HepG2 (cell line): ENCODE measurements at regions not wholly inside any gene's neighbourhood (a gene's known extent, or its start where the extent isn't known, plus 50 kb on each side); places are given as distances from the start of the nearest gene placed in this dataset.

Experiments used
- ATAC-seq: fragments of 200-7000 bp; cut with Tn5 transposase; 3 replicates; pipeline ENCODE4 v1.9.1; 2020; ENCODE audit warnings: mild to moderate bottlenecking, moderate library complexity
- BruUV-seq: library from RNA; stranded (reverse); fragments of 400-500 nt; replicated peaks from 2 replicates; lab custom pipeline; 2021; lab: Mats Ljungman, UMichigan
- CTCF ChIA-PET: fragments of 300-600 bp; formaldehyde crosslinking; extraction: SDS; loops from one replicate; lab custom pipeline; 2021; ENCODE audit warnings: low total read pairs, inconsistent platforms, low intra/inter-chr PET ratio; lab: Yijun Ruan, JAX
- POLR2A ChIA-PET: fragments of 350-600 bp; sonication (Branson Sonifier 250); formaldehyde crosslinking; loops from one replicate; lab custom pipeline; 2020; ENCODE audit warnings: antibody characterized with exemption, inconsistent platforms; lab: Yijun Ruan, JAX
- DNase-seq: peaks from one replicate; pipeline ENCODE4 v3.0.0-alpha.2; 2015; ENCODE audit warnings: low spot score
- FAIRE-seq: peaks from 3 replicates; lab custom pipeline; 2011; peaks lifted over from hg19 to GRCh38; lab: Jason Lieb, UNC
- H2AFZ ChIP-seq: one replicate; pipeline ENCODE4 v1.6.1; 2011; ENCODE audit warnings: low read length, inconsistent platforms
- H3K27ac ChIP-seq: fragments of 300-600 bp; 3 replicates; pipeline ENCODE4 v1.8.0; 2011; ENCODE audit warnings: mixed run types, mild to moderate bottlenecking, mixed read lengths, low read length, inconsistent platforms; ENCODE audit not compliant: insufficient read depth; ENCODE audit errors: extremely low read length
- H3K27me3 ChIP-seq, 2 experiments: fragments of 200-600 bp in 1 of 2; 2 replicates in 1 of 2; 3 replicates in 1 of 2; pipeline versions ENCODE4 v1.6.0 to v1.8.0; 2011; ENCODE audit warnings: low read length in 2 of 2, mild to moderate bottlenecking in 2 of 2, moderate library complexity in 2 of 2, inconsistent platforms in 1 of 2; ENCODE audit not compliant: insufficient read depth in 2 of 2, control insufficient read depth in 1 of 2
- H3K36me3 ChIP-seq, 2 experiments: fragments of 200-600 bp in 1 of 2; replicated peaks in 1 of 2; 2 replicates in 1 of 2; 3 replicates in 1 of 2; pipeline versions ENCODE4 v1.5.1 to v1.8.0; 2011; ENCODE audit warnings: low read length in 2 of 2, inconsistent platforms in 1 of 2; ENCODE audit not compliant: insufficient read depth in 2 of 2, control insufficient read depth in 1 of 2
- H3K4me1 ChIP-seq: 2 replicates; pipeline ENCODE4 v1.5.1; 2012; ENCODE audit warnings: low read length, inconsistent platforms; ENCODE audit not compliant: insufficient read depth
- H3K4me2 ChIP-seq: 2 replicates; pipeline ENCODE4 v1.6.0; 2011; ENCODE audit warnings: low read depth, low read length, inconsistent platforms
- H3K4me3 ChIP-seq, 3 experiments: fragments of 200-600 bp in 1 of 3; sonication (generic), shearing (Covaris generic) in 1 of 3; replicated peaks in 1 of 3; 2 replicates each; pipeline ENCODE4 v1.5.1; 2011 to 2016; ENCODE audit warnings: low read length in 3 of 3, inconsistent platforms in 2 of 3, low read depth in 2 of 3, mild to moderate bottlenecking in 2 of 3, control low read depth in 1 of 3, mixed read lengths in 1 of 3; ENCODE audit not compliant: insufficient read depth in 1 of 3
- H3K79me2 ChIP-seq: one replicate; pipeline ENCODE4 v1.6.1; 2011; ENCODE audit warnings: low read length, inconsistent platforms; ENCODE audit not compliant: insufficient read depth
- H3K9ac ChIP-seq: 2 replicates; pipeline ENCODE4 v1.6.0; 2011; ENCODE audit warnings: mild to moderate bottlenecking, low read depth, low read length, inconsistent platforms; ENCODE audit not compliant: insufficient read depth
- H3K9me3 ChIP-seq: 2 replicates; pipeline ENCODE4 v1.5.1; 2012; ENCODE audit warnings: mild to moderate bottlenecking, low read length
- H4K20me1 ChIP-seq: 2 replicates; pipeline ENCODE4 v1.6.0; 2011; ENCODE audit warnings: inconsistent platforms, mild to moderate bottlenecking, low read length, moderate library complexity; ENCODE audit not compliant: insufficient read depth
- ATF6 ChIP-seq: sonication (generic); formaldehyde crosslinking; conservative IDR thresholded peaks from 2 replicates; pipeline ENCODE4 v1.4.0; 2020; ENCODE audit warnings: missing genetic modification reagents
- EEA1 ChIP-seq: sonication (generic); formaldehyde crosslinking; IDR thresholded peaks from 2 replicates; pipeline ENCODE4 v1.5.1; 2020; ENCODE audit warnings: mild to moderate bottlenecking, missing genetic modification reagents, borderline replicate concordance
- ELF1 ChIP-seq: sonication (generic); formaldehyde crosslinking; IDR thresholded peaks from 2 replicates; pipeline ENCODE4 v1.4.0; 2020; ENCODE audit warnings: missing genetic modification reagents
- HDAC1 ChIP-seq: sonication (generic); formaldehyde crosslinking; IDR thresholded peaks from 2 replicates; pipeline ENCODE4 v1.5.1; 2020; ENCODE audit warnings: mild to moderate bottlenecking, missing genetic modification reagents
- HDAC6 ChIP-seq: fragments of 200-600 bp; sonication (generic); IDR thresholded peaks from 2 replicates; pipeline ENCODE4 v1.7.0; 2017; ENCODE audit warnings: mild to moderate bottlenecking, antibody characterized with exemption, low read length, low read depth
- HOXA3 ChIP-seq: sonication (generic); formaldehyde crosslinking; IDR thresholded peaks from 2 replicates; pipeline ENCODE4 v1.5.0; 2020; ENCODE audit warnings: missing genetic modification reagents
- SCMH1 ChIP-seq: sonication (generic); formaldehyde crosslinking; IDR thresholded peaks from 2 replicates; pipeline ENCODE4 v1.9.0; 2021; ENCODE audit warnings: missing genetic modification reagents, mild to moderate bottlenecking, borderline replicate concordance
- SIX4 ChIP-seq: sonication (generic); formaldehyde crosslinking; IDR thresholded peaks from 2 replicates; pipeline ENCODE4 v1.4.0; 2020; ENCODE audit warnings: missing genetic modification reagents
- SMAD1 ChIP-seq: sonication (generic); formaldehyde crosslinking; IDR thresholded peaks from 2 replicates; pipeline ENCODE4 v1.4.0; 2020; ENCODE audit warnings: missing genetic modification reagents, low read depth, mild to moderate bottlenecking, borderline replicate concordance
- SP140L ChIP-seq: sonication (generic); formaldehyde crosslinking; IDR thresholded peaks from 2 replicates; pipeline ENCODE4 v1.4.0; 2020; ENCODE audit warnings: missing genetic modification reagents, borderline replicate concordance
- TBX3 ChIP-seq: fragments of 450-650 bp; IDR thresholded peaks from 2 replicates; pipeline ENCODE4 v1.6.1; 2017; ENCODE audit warnings: antibody characterized with exemption, mild to moderate bottlenecking, inconsistent platforms, borderline replicate concordance
- TCF7L2 ChIP-seq: IDR thresholded peaks from 2 replicates; pipeline ENCODE4 v1.6.1; 2011; ENCODE audit warnings: mild to moderate bottlenecking, low read depth, low read length, moderate library complexity
- ZNF18 ChIP-seq: sonication (generic); formaldehyde crosslinking; IDR thresholded peaks from 2 replicates; pipeline ENCODE4 v1.8.0; 2022; ENCODE audit warnings: mild to moderate bottlenecking, missing genetic modification reagents; ENCODE audit not compliant: insufficient replicate concordance
- ZNF263 ChIP-seq: sonication (generic); formaldehyde crosslinking; IDR thresholded peaks from 2 replicates; pipeline ENCODE4 v1.4.0; 2020; ENCODE audit warnings: missing genetic modification reagents
- WGBS: methylation state at CpG from one replicate; pipeline ENCODE4 v1.1.6; 2017; ENCODE audit warnings: low lambda C conversion rate; 5-methylcytosine and 5-hydroxymethylcytosine counted together
- in situ Hi-C: cut with HindIII; loops from 2 replicates; pipeline ENCODE4 v1.10.0; 2017; ENCODE audit warnings: low pct_unique_long_range_greater_than_20kb; ENCODE audit not compliant: extremely low pct_ligation_motif_present
- intact Hi-C: fragments of 100-400 bp; cut with micrococcal nuclease; formaldehyde crosslinking; loops from one replicate; pipeline ENCODE4 v1.10.0; 2022; ENCODE audit not compliant: unreplicated experiment
- TF ChIP-seq, protein P1 (sequence below): IDR thresholded peaks from 2 replicates; pipeline ENCODE4 v1.6.1; 2018; ENCODE audit warnings: missing genetic modification reagents, mild to moderate bottlenecking, missing compliant biosample characterization
- TF ChIP-seq, protein P2 (sequence below): sonication (generic); formaldehyde crosslinking; IDR thresholded peaks from 2 replicates; pipeline ENCODE4 v1.8.1; 2023; ENCODE audit warnings: missing genetic modification reagents, inconsistent platforms, borderline replicate concordance

DNA sequence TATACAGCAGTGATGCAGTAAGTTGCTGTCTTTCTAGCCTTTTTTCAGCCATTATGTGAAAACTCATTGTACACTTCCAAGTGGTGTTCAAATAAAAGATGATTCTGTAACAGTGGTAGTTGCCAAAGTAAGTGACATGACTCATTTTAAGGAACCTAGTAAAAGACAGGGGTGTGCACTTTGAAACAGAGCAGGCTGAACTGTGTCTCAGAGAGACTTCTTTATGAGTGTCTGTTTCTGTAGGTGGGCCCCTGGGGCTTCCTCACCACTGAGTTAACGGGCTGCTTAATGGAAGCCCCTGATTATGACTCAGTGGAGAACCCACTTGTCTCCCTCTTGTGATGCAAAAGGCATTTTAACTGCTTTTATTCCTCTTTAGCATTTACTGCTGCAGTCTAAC is 147.3 kb downstream of the PCTP start:
- intact Hi-C loops, result no loop called here
- no peak for ATAC-seq
- H4K20me1 ChIP-seq, result no peaks in the 10 kb centered on the region
- H2AFZ ChIP-seq, result no peak overlapping the region
- no TSS peak for BruUV-seq
- no peaks in the 10 kb centered on the region for H3K79me2 ChIP-seq
- WGBS, result 15% methylated on average over 1 of the region's 1 CpG
- TF ChIP-seq, protein P1, sequence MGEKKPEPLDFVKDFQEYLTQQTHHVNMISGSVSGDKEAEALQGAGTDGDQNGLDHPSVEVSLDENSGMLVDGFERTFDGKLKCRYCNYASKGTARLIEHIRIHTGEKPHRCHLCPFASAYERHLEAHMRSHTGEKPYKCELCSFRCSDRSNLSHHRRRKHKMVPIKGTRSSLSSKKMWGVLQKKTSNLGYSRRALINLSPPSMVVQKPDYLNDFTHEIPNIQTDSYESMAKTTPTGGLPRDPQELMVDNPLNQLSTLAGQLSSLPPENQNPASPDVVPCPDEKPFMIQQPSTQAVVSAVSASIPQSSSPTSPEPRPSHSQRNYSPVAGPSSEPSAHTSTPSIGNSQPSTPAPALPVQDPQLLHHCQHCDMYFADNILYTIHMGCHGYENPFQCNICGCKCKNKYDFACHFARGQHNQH (CRISPR knock-in tag), result no peak
- TF ChIP-seq ATF6 (CRISPR knock-in tag) (no peak), HOXA3 (CRISPR knock-in tag) (no peak), TCF7L2 (no peak), ZNF263 (no peak), SMAD1 (CRISPR knock-in tag) (no peak), ZNF18 (no peak), SIX4 (no peak), HDAC6 (no peak), TBX3 (no peak), EEA1 (no peak), ELF1 (CRISPR knock-in tag) (no peak), HDAC1 (CRISPR knock-in tag) (no peak), SP140L (CRISPR knock-in tag) (no peak), SCMH1 (CRISPR knock-in tag) (no peak)
- TF ChIP-seq, protein P2, sequence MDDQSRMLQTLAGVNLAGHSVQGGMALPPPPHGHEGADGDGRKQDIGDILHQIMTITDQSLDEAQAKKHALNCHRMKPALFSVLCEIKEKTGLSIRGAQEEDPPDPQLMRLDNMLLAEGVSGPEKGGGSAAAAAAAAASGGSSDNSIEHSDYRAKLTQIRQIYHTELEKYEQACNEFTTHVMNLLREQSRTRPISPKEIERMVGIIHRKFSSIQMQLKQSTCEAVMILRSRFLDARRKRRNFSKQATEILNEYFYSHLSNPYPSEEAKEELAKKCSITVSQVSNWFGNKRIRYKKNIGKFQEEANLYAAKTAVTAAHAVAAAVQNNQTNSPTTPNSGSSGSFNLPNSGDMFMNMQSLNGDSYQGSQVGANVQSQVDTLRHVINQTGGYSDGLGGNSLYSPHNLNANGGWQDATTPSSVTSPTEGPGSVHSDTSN (CRISPR knock-in tag), result no peak
- H3K4me1 ChIP-seq, result no peaks in the 10 kb centered on the region
- no peak overlapping the region for H3K4me2 ChIP-seq
- ChIA-PET CTCF (no interaction called here), POLR2A (no interaction called here)
- no peak for DNase-seq
- no peaks in the 10 kb centered on the region; a peak in 1 of 5 replicates for H3K27me3 ChIP-seq
- FAIRE-seq, result no peak
- H3K4me3 ChIP-seq, result no peak overlapping the region
- no peaks in the 10 kb centered on the region for H3K9me3 ChIP-seq
- no peak overlapping the region for H3K27ac ChIP-seq
- in situ Hi-C loops, result no loop called here
- H3K9ac ChIP-seq, result no peak overlapping the region
- no peaks in the 10 kb centered on the region for H3K36me3 ChIP-seq
